Hepatocyte (in vitro differentiated cells): ENCODE measurements at regions not wholly inside any gene's neighbourhood (a gene's known extent, or its start where the extent isn't known, plus 50 kb on each side); places are given as distances from the start of the nearest gene placed in this dataset.

Experiments
- DNase-seq: peaks from one replicate; pipeline ENCODE4 v3.0.0-alpha.2; 2016; ENCODE audit warnings: low spot score
- H2AFZ ChIP-seq: fragments of 200-600 bp; sonication (generic); 2 replicates; pipeline ENCODE4 v1.6.0; 2016; ENCODE audit warnings: antibody characterized with exemption, mild to moderate bottlenecking
- H3K27ac ChIP-seq: fragments of 200-600 bp; sonication (generic); 2 replicates; pipeline ENCODE4 v1.5.1; 2016; ENCODE audit warnings: mild to moderate bottlenecking
- H3K27me3 ChIP-seq: fragments of 200-600 bp; sonication (generic); 2 replicates; pipeline ENCODE4 v1.6.1; 2016
- H3K36me3 ChIP-seq: fragments of 200-600 bp; sonication (generic); replicated peaks from 2 replicates; pipeline ENCODE4 v1.5.1; 2016; ENCODE audit warnings: low read depth; ENCODE audit not compliant: insufficient read depth
- H3K4me1 ChIP-seq: fragments of 200-600 bp; sonication (generic); 2 replicates; pipeline ENCODE4 v1.5.1; 2016; ENCODE audit warnings: mild to moderate bottlenecking, moderate library complexity; ENCODE audit not compliant: insufficient read depth
- H3K4me2 ChIP-seq: fragments of 200-600 bp; sonication (generic); 2 replicates; pipeline ENCODE4 v1.6.0; 2016
- H3K4me3 ChIP-seq: fragments of 200-600 bp; sonication (generic); 2 replicates; pipeline ENCODE4 v1.5.1; 2016; ENCODE audit warnings: mild to moderate bottlenecking
- H3K79me2 ChIP-seq: fragments of 200-600 bp; sonication (generic); 2 replicates; pipeline ENCODE4 v1.6.0; 2017; ENCODE audit warnings: mild to moderate bottlenecking
- H3K9me2 ChIP-seq: fragments of 200-600 bp; sonication (generic); replicated peaks from 2 replicates; pipeline ENCODE4 v1.6.0; 2017; ENCODE audit warnings: mild to moderate bottlenecking; ENCODE audit not compliant: insufficient read depth
- H3K9me3 ChIP-seq: fragments of 200-600 bp; sonication (generic); 2 replicates; pipeline ENCODE4 v1.5.1; 2016; ENCODE audit warnings: low read depth, mild to moderate bottlenecking
- H4K20me1 ChIP-seq: fragments of 200-600 bp; sonication (generic); 2 replicates; pipeline ENCODE4 v1.6.0; 2016; ENCODE audit warnings: mild to moderate bottlenecking; ENCODE audit not compliant: insufficient read depth, poor library complexity, severe bottlenecking
- CTCF ChIP-seq: fragments of 200-600 bp; sonication (generic); IDR thresholded peaks from 2 replicates; pipeline ENCODE4 v1.5.1; 2016; ENCODE audit warnings: antibody characterized with exemption, mild to moderate bottlenecking; ENCODE audit not compliant: poor library complexity
- EZH2 ChIP-seq: fragments of 200-600 bp; sonication (generic); IDR thresholded peaks from 2 replicates; pipeline ENCODE4 v1.6.1; 2016; ENCODE audit warnings: antibody characterized with exemption, mild to moderate bottlenecking, borderline replicate concordance
- EZH2phosphoT487 ChIP-seq: fragments of 200-600 bp; sonication (generic); IDR thresholded peaks from one replicate; pipeline ENCODE4 v1.6.1; 2018; ENCODE audit warnings: antibody characterized with exemption, mild to moderate bottlenecking, low read depth, moderate library complexity; ENCODE audit not compliant: unreplicated experiment, severe bottlenecking
- WGBS: methylation state at CpG from one replicate; pipeline ENCODE4 v1.1.6; 2016; ENCODE audit warnings: low lambda C conversion rate; ENCODE audit errors: missing lambda C conversion rate; 5-methylcytosine and 5-hydroxymethylcytosine counted together

GRCh38 chr3:124599147-124599765 lies 131.0 kb upstream of the UMPS start:
- Histone ChIP-seq H2AFZ (no peak overlapping the region), H3K4me2 (no peak overlapping the region), H3K9me3 (no peaks in the 10 kb centered on the region), H3K27me3 (no peaks in the 10 kb centered on the region), H3K27ac (no peak overlapping the region), H4K20me1 (no peaks in the 10 kb centered on the region), H3K4me3 (no peak overlapping the region), H3K4me1 (peaks cover 8% of the 10 kb centered on the region), H3K36me3 (no peaks in the 10 kb centered on the region), H3K79me2 (peaks cover 83% of the 10 kb centered on the region), H3K9me2 (no peaks in the 10 kb centered on the region)
- TF ChIP-seq EZH2phosphoT487: no peak
- no peak for TF ChIP-seq EZH2
- no peak for TF ChIP-seq CTCF
- WGBS: 77% methylated on average over 9 of the region's 9 CpGs
- DNase-seq: no peak

DNA sequence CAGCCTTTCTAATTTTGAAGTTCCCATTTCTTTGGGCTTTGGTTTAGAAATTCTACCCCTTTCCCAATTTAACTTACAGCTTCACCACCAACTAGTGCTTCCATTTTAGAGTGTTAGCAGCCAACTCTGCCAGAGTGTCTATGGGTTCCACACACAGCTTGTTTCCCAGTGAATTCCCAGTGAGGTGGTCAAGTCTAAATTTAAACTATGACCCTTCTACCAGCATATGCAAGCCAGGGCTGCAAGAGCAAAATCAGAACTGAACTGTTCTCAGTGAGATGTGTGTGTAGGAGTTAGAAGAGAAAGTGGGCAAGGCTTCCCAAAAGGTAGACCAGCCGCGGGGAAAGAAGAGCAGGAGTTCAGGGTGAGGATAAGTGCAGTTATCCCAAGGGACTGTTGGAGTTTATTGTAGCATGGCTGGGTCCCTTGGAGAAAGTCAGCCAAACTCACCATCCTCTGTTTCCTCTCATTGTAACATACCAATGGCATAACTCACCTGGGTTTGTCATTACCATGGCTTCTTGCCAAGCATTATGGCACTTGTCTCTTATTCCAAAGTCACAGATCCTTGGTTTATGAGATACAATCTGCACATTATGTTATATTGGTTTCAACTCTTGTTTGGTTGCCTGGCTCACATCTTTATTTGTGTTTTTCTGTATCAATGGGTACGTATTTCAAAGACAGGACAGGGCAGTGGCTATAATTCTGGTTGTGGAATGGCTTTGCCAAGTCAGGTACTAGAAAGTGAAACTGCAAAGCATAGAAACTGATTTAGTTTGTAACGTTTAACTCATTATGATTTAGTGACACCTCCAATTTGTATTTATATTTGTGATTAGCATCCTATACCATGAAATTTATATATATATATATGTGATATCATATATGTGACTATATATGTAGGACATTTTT lies 130.2 kb upstream of the UMPS start:
- Histone ChIP-seq H4K20me1 (no peaks in the 10 kb centered on the region), H3K4me1 (peaks cover 7% of the 10 kb centered on the region), H3K27me3 (no peaks in the 10 kb centered on the region), H3K4me3 (no peak overlapping the region), H3K27ac (no peak overlapping the region), H3K36me3 (no peaks in the 10 kb centered on the region), H3K9me3 (no peaks in the 10 kb centered on the region), H3K4me2 (no peak overlapping the region), H3K9me2 (no peaks in the 10 kb centered on the region), H3K79me2 (peaks cover 83% of the 10 kb centered on the region), H2AFZ (no peak overlapping the region)
- no peak for TF ChIP-seq EZH2
- no peak for TF ChIP-seq EZH2phosphoT487
- no peak for TF ChIP-seq CTCF
- no peak for DNase-seq
- WGBS: 82% methylated on average over 4 of the region's 4 CpGs

DNA sequence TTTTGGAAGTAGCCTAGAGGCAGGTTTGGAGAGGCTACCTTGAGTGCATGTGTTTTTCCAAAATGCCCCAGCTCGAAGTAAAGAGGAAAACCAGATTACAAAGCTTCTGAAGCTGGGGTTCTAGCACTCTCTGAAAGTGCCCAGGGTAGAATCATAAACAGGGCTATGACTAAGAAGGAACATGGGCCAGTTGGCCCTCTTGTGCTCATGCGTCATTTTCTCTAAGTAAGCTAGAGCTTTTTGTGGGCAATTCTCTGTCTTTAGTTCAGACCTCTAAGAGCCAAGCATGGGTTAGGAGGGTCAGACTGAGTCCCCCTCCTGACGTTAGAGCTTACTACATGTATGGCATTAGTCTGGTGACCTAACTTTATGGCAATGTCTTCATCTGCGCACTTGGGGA lies 129.5 kb upstream of the UMPS start:
- H3K79me2 ChIP-seq: peaks cover 79% of the 10 kb centered on the region
- TF ChIP-seq EZH2phosphoT487: no peak
- TF ChIP-seq CTCF: no peak
- TF ChIP-seq EZH2: no peak
- H3K4me1 ChIP-seq: peaks cover 7% of the 10 kb centered on the region
- no peaks in the 10 kb centered on the region for H3K27me3 ChIP-seq
- H3K36me3 ChIP-seq: no peaks in the 10 kb centered on the region
- no peak overlapping the region for H3K27ac ChIP-seq
- no peaks in the 10 kb centered on the region for H3K9me3 ChIP-seq
- no peaks in the 10 kb centered on the region for H4K20me1 ChIP-seq
- whole genome bisulfite sequencing: 81% methylated on average over 4 of the region's 4 CpGs
- no peak overlapping the region for H3K4me2 ChIP-seq
- no peak overlapping the region for H3K4me3 ChIP-seq
- H3K9me2 ChIP-seq: no peaks in the 10 kb centered on the region
- H2AFZ ChIP-seq: no peak overlapping the region
- DNase-seq: no peak
